Gastrocnemius medialis (tissue), 4 donors: ENCODE measurements at regions not wholly inside any gene's neighbourhood (a gene's known extent, or its start where the extent isn't known, plus 50 kb on each side); places are given as distances from the start of the nearest gene placed in this dataset.

Source experiments
- ATAC-seq, 2 donors: fragments of 150-250 bp; one replicate each; pipeline ENCODE4 v1.9.1; 2016
- DNase-seq, 2 donors: peaks; one replicate each; pipeline ENCODE4 v3.0.0-alpha.2; 2019
- H3K27ac ChIP-seq, 4 donors: fragments of 200-600 bp; sonication (generic); 1 replicate in 1 of 4; 2 replicates in 3 of 4; pipeline ENCODE4 v1.5.1; 2016 to 2018; ENCODE audit warnings: mild to moderate bottlenecking in 2 of 4, moderate library complexity in 1 of 4
- H3K27me3 ChIP-seq, 3 donors: fragments of 200-600 bp; sonication (generic) in 2 of 3; 1 replicate in 1 of 3; 2 replicates in 2 of 3; pipeline versions ENCODE4 v1.5.1 to v1.6.0; 2016 to 2019; ENCODE audit warnings: mild to moderate bottlenecking in 1 of 3, moderate library complexity in 1 of 3
- H3K36me3 ChIP-seq, 2 donors: fragments of 200-600 bp; sonication (generic) in 1 of 2; one replicate each; pipeline ENCODE4 v1.5.1; 2017 to 2018
- H3K4me1 ChIP-seq, 2 donors: fragments of 200-600 bp; sonication (generic) in 1 of 2; one replicate each; pipeline ENCODE4 v1.5.1; 2016 to 2017; ENCODE audit warnings: mild to moderate bottlenecking in 2 of 2
- H3K4me3 ChIP-seq, 4 donors: fragments of 200-600 bp; sonication (generic) in 3 of 4; 1 replicate in 1 of 4; 2 replicates in 3 of 4; pipeline ENCODE4 v1.5.1; 2016 to 2019; ENCODE audit warnings: mild to moderate bottlenecking in 2 of 4
- H3K9me3 ChIP-seq, 3 donors: fragments of 200-600 bp; sonication (generic) in 2 of 3; 1 replicate in 1 of 3; 2 replicates in 2 of 3; pipeline ENCODE4 v1.5.1; 2016 to 2019
- POLR2A ChIP-seq, 2 donors: fragments of 450-650 bp; IDR thresholded peaks; one replicate each; pipeline ENCODE4 v1.6.1; 2017; ENCODE audit warnings: antibody characterized with exemption in 2 of 2, mild to moderate bottlenecking in 2 of 2, moderate library complexity in 2 of 2
- in situ Hi-C, 4 donors: fragments of 200-750 bp; cut with MboI; loops; one replicate each; pipeline versions ENCODE4 v1.15.0 to v1.8.0; 2017; ENCODE audit warnings: low sequenced_read_pairs in 4 of 4
- intact Hi-C: fragments of 100-400 bp; cut with DNase I; formaldehyde crosslinking; loops from one replicate; pipeline ENCODE4 v1.15.1; 2023; ENCODE audit warnings: low total_unique reads
- TF ChIP-seq, protein P1 (sequence below), 5 experiments: fragments of 450-650 bp in 3 of 5; fragments of 200-600 bp in 2 of 5; sonication (generic) in 2 of 5; IDR thresholded peaks in 4 of 5; conservative IDR thresholded peaks in 1 of 5; 1 replicate in 4 of 5; 2 replicates in 1 of 5; pipeline ENCODE4 v1.5.1; 2016 to 2019; ENCODE audit warnings: antibody characterized with exemption in 5 of 5, mild to moderate bottlenecking in 3 of 5, moderate library complexity in 3 of 5

DNA sequence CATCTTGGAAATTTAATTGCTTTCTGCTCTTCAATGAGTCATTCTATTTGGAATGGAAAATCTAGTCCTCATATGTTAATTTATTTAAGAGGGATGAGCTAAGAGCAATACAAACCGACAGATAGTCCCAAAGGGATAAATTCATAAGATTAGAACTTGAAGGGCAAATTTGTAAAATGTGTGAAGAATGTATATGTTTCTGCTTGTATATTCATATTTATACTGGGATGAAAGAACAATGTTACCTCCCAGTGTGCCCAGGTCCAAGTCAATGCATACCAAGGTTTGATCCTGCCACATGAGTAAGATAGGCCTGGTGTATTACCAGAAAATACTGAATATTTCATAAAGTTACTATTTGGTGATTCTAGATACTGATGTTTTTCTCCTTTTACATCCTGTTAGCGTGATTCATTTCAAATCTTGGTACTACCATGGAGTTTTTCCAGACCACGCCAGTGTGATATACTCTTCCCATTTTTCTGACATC is 255.6 kb upstream of the SEMA6D start:
- in situ Hi-C loops: loop anchor here in 1 of 4 donors (25.0 kb wide), 2 partner anchors 249 to 526 kb away; no protein-coding TSS in a partner anchor
- DNase-seq: no peak
- no peaks in the 10 kb centered on the region for H3K36me3 ChIP-seq
- no peaks in the 10 kb centered on the region for H3K9me3 ChIP-seq
- no peaks in the 10 kb centered on the region for H3K4me1 ChIP-seq
- intact Hi-C loops: no loop called here
- no peak overlapping the region for H3K4me3 ChIP-seq
- no peak for TF ChIP-seq POLR2A (IDR thresholded peaks at IDR 0.05)
- no peak overlapping the region for H3K27ac ChIP-seq
- ATAC-seq: no peak
- no peaks in the 10 kb centered on the region for H3K27me3 ChIP-seq

DNA sequence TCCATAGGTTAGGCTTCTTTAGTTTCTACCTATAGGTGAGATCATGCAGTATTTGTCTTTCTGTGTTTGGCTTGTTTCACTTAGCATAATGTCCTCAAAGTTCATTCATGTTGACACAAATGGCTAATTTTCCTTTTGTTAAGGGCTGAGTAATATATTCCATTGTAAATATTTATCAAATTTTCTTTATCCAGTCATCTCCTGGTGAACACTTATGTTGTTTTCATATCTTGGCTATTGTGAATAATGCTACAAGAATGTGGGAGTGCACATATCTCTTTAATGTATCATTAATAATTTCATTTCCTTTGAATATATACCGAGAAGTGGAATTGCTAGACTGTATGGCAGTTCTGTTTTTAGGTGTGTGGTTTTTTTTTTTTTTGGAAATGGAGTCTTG is 250.9 kb upstream of the SEMA6D start:
- ATAC-seq (no peak), DNase-seq (no peak)
- H3K9me3 ChIP-seq: no peaks in the 10 kb centered on the region
- in situ Hi-C loops (loop anchor here in 1 of 4 donors (25.0 kb wide), 2 partner anchors 254 to 521 kb away; no protein-coding TSS in a partner anchor), intact Hi-C loops (no loop called here)
- H3K36me3 ChIP-seq: no peaks in the 10 kb centered on the region
- no peaks in the 10 kb centered on the region for H3K27me3 ChIP-seq
- TF ChIP-seq, protein P1, sequence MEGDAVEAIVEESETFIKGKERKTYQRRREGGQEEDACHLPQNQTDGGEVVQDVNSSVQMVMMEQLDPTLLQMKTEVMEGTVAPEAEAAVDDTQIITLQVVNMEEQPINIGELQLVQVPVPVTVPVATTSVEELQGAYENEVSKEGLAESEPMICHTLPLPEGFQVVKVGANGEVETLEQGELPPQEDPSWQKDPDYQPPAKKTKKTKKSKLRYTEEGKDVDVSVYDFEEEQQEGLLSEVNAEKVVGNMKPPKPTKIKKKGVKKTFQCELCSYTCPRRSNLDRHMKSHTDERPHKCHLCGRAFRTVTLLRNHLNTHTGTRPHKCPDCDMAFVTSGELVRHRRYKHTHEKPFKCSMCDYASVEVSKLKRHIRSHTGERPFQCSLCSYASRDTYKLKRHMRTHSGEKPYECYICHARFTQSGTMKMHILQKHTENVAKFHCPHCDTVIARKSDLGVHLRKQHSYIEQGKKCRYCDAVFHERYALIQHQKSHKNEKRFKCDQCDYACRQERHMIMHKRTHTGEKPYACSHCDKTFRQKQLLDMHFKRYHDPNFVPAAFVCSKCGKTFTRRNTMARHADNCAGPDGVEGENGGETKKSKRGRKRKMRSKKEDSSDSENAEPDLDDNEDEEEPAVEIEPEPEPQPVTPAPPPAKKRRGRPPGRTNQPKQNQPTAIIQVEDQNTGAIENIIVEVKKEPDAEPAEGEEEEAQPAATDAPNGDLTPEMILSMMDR (IDR thresholded peaks at IDR 0.05 in 4 of 5, conservative IDR thresholded peaks at IDR 0.05 in 1 of 5): no peak
- no peak for TF ChIP-seq POLR2A (IDR thresholded peaks at IDR 0.05)
- no peaks in the 10 kb centered on the region for H3K4me1 ChIP-seq
- no peak overlapping the region for H3K4me3 ChIP-seq
- no peak overlapping the region for H3K27ac ChIP-seq

DNA sequence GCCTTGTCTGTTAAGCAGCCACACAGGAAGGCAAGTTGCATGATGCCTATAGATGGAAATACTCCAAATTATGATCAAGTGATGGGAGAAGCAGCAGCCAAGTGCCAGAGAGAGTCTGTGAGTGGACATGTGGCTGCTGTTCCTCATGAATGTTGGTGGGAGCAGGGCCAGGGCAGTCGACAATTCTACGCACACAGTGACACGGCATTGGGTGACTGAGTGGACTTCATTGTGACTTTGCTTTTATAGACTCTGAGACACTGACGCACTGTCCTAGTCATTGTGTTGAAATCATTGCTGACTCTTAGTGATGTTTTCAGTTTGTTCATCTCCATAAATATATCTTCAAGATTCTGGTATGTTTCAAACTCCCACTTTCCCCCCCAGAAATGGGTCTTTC is 246.3 kb upstream of the SEMA6D start:
- ATAC-seq (no peak), DNase-seq (no peak)
- no peak for TF ChIP-seq POLR2A (IDR thresholded peaks at IDR 0.05)
- TF ChIP-seq, protein P1 (IDR thresholded peaks at IDR 0.05 in 4 of 5, conservative IDR thresholded peaks at IDR 0.05 in 1 of 5): no peak
- Histone ChIP-seq H3K27ac (no peak overlapping the region), H3K4me1 (peaks cover 9 to 20% of the 10 kb centered on the region in 2 donors), H3K9me3 (no peaks in the 10 kb centered on the region), H3K4me3 (no peak overlapping the region), H3K36me3 (no peaks in the 10 kb centered on the region), H3K27me3 (no peaks in the 10 kb centered on the region)
- intact Hi-C loops: loop anchor here (2.0 kb wide), 1 partner anchor 518 kb away; no protein-coding TSS in a partner anchor
- in situ Hi-C loops: loop anchor here in 1 of 4 donors (25.0 kb wide), 2 partner anchors 259 to 516 kb away; no protein-coding TSS in a partner anchor

DNA sequence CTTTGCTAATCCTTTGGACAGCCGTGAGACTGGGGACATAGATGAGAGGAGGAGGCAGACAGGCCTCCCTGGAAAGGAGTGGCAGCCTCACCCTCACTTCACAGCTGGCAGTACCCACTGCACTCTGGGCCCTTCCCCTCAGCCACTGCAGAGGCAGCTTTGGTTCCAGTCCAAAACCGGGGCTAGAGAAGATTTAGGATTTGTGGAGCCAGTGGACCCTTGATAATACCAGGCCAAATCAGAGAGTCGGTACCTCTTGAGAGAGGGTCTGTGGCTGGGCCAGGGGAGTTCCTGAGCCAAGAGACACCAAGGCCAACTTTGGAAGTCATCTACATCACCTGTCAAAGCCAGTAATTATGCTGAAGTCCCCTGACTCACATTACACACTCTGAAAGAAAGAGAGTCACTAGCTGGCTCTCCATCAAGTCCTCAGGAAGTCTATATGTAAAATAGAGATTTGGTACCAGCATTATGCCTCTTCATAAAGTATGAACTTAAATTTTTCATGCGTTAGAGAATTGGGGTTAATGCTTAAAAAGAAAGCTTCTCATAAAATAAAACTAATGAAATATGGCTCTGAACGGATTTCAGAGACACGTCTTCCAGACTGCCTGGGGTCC is 244.1 kb upstream of the SEMA6D start:
- DNase-seq: no peak
- H3K4me1 ChIP-seq: peaks cover 9 to 20% of the 10 kb centered on the region in 2 donors
- H3K4me3 ChIP-seq: no peak overlapping the region
- in situ Hi-C loops: loop anchor here in 1 of 4 donors (25.0 kb wide), 2 partner anchors 261 to 514 kb away; no protein-coding TSS in a partner anchor
- ATAC-seq: no peak
- TF ChIP-seq, protein P1 (IDR thresholded peaks at IDR 0.05 in 4 of 5, conservative IDR thresholded peaks at IDR 0.05 in 1 of 5): no peak
- no peak for TF ChIP-seq POLR2A (IDR thresholded peaks at IDR 0.05)
- no peaks in the 10 kb centered on the region for H3K36me3 ChIP-seq
- intact Hi-C loops: no loop called here
- no peaks in the 10 kb centered on the region for H3K9me3 ChIP-seq
- H3K27me3 ChIP-seq: no peaks in the 10 kb centered on the region
- H3K27ac ChIP-seq: no peak overlapping the region

DNA sequence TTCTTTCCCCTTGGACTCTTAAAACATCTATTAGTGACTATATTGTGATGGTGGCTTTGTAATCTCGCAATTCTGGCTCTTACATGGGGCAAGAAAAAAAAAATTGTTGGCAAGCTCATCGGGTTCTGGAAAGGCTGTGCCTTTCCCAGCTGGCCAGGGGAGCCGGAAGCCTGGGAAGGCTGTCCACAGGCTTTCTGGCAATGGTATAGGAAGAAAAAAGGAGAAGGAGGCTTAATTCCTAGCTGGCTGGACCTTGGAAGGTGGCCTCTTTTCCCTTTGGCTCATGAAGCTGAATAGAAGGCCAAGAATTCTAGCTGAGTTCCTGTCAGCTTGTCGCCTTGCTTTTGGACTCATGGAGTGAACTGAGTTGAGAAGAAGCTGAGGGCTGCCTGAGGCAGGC is 243.5 kb upstream of the SEMA6D start:
- ATAC-seq (peak; percentile 64 to 76), DNase-seq (peak in 1 of 2 donors; percentile 40)
- Histone ChIP-seq H3K36me3 (no peaks in the 10 kb centered on the region), H3K4me1 (peaks cover 9 to 20% of the 10 kb centered on the region in 2 donors), H3K4me3 (no peak overlapping the region), H3K9me3 (no peaks in the 10 kb centered on the region), H3K27me3 (no peaks in the 10 kb centered on the region), H3K27ac (no peak overlapping the region)
- TF ChIP-seq, protein P1 (IDR thresholded peaks at IDR 0.05 in 4 of 5, conservative IDR thresholded peaks at IDR 0.05 in 1 of 5): no peak
- TF ChIP-seq POLR2A (IDR thresholded peaks at IDR 0.05): no peak
- intact Hi-C loops (no loop called here), in situ Hi-C loops (loop anchor here in 1 of 4 donors (25.0 kb wide), 2 partner anchors 262 to 513 kb away; no protein-coding TSS in a partner anchor)
